Breast epithelium (tissue), 4 donors: ENCODE measurements at regions not wholly inside any gene's neighbourhood (a gene's known extent, or its start where the extent isn't known, plus 50 kb on each side); places are given as distances from the start of the nearest gene placed in this dataset.
"Not testable (repeated sequence)": the region's sequence is repeated elsewhere in the genome, so short reads cannot be mapped to it uniquely, and the experiment has no call there.

Experiments used
- DNase-seq, 2 donors: peaks; one replicate each; pipeline ENCODE4 v3.0.0-alpha.2; 2019; ENCODE audit warnings: low spot score in 2 of 2
- H3K27ac ChIP-seq, 2 donors: fragments of 200-600 bp; sonication (generic) in 1 of 2; one replicate each; pipeline ENCODE4 v1.5.1; 2016 to 2019; ENCODE audit warnings: mild to moderate bottlenecking in 1 of 2
- H3K27me3 ChIP-seq, 2 donors: fragments of 200-600 bp; sonication (generic) in 1 of 2; one replicate each; pipeline versions ENCODE4 v1.5.1 to v1.6.0; 2017 to 2019; ENCODE audit warnings: control low read depth in 1 of 2, mild to moderate bottlenecking in 1 of 2
- H3K36me3 ChIP-seq: fragments of 200-600 bp; one replicate; pipeline ENCODE4 v1.5.1; 2019
- H3K4me1 ChIP-seq, 2 donors: fragments of 200-600 bp; sonication (generic); one replicate each; pipeline ENCODE4 v1.5.1; 2016 to 2019; ENCODE audit warnings: control low read depth in 1 of 2
- H3K4me3 ChIP-seq, 3 donors: fragments of 200-600 bp; sonication (generic); 1 replicate in 2 of 3; 2 replicates in 1 of 3; pipeline ENCODE4 v1.5.1; 2016 to 2019; ENCODE audit warnings: mild to moderate bottlenecking in 3 of 3, moderate library complexity in 2 of 3
- H3K9me3 ChIP-seq, 2 donors: fragments of 200-600 bp; sonication (generic) in 1 of 2; one replicate each; pipeline ENCODE4 v1.5.1; 2016 to 2019; ENCODE audit warnings: control low read depth in 1 of 2
- POLR2A ChIP-seq: fragments of 450-650 bp; IDR thresholded peaks from one replicate; pipeline ENCODE4 v1.6.1; 2016; ENCODE audit warnings: antibody characterized with exemption, mild to moderate bottlenecking, moderate library complexity
- POLR2AphosphoS5 ChIP-seq, 3 donors: sonication (generic); formaldehyde crosslinking; IDR thresholded peaks; one replicate each; pipeline ENCODE4 v1.6.1; 2017; ENCODE audit warnings: antibody characterized with exemption in 3 of 3
- intact Hi-C: fragments of 100-400 bp; cut with DNase I; formaldehyde crosslinking; loops from one replicate; pipeline ENCODE4 v1.15.1; 2023; ENCODE audit warnings: low total_unique reads
- TF ChIP-seq, protein P1 (sequence below), 3 donors: fragments of 450-650 bp; IDR thresholded peaks; one replicate each; pipeline ENCODE4 v1.5.1; 2016 to 2017; ENCODE audit warnings: antibody characterized with exemption in 3 of 3, mild to moderate bottlenecking in 3 of 3, moderate library complexity in 3 of 3

- no peaks in the 10 kb centered on the region for H3K4me1 ChIP-seq
- TF ChIP-seq POLR2AphosphoS5 (IDR thresholded peaks at IDR 0.05): no peak
- TF ChIP-seq, protein P1, sequence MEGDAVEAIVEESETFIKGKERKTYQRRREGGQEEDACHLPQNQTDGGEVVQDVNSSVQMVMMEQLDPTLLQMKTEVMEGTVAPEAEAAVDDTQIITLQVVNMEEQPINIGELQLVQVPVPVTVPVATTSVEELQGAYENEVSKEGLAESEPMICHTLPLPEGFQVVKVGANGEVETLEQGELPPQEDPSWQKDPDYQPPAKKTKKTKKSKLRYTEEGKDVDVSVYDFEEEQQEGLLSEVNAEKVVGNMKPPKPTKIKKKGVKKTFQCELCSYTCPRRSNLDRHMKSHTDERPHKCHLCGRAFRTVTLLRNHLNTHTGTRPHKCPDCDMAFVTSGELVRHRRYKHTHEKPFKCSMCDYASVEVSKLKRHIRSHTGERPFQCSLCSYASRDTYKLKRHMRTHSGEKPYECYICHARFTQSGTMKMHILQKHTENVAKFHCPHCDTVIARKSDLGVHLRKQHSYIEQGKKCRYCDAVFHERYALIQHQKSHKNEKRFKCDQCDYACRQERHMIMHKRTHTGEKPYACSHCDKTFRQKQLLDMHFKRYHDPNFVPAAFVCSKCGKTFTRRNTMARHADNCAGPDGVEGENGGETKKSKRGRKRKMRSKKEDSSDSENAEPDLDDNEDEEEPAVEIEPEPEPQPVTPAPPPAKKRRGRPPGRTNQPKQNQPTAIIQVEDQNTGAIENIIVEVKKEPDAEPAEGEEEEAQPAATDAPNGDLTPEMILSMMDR (IDR thresholded peaks at IDR 0.05): no peak
- no peak for TF ChIP-seq POLR2A
- intact Hi-C loops: no loop called here
- H3K27ac ChIP-seq: no peak overlapping the region
- no peak for DNase-seq
- H3K4me3 ChIP-seq: no peak overlapping the region
- no peaks in the 10 kb centered on the region for H3K27me3 ChIP-seq
- H3K36me3 ChIP-seq: no peaks in the 10 kb centered on the region
- no peaks in the 10 kb centered on the region for H3K9me3 ChIP-seq
These were observed 322.5 kb upstream of the CFAP20DC start for GRCh38 chr3:59372346-59372745.

- H3K4me3 ChIP-seq: no peak overlapping the region
- H3K27me3 ChIP-seq: no peaks in the 10 kb centered on the region
- H3K4me1 ChIP-seq: no peaks in the 10 kb centered on the region
- TF ChIP-seq, protein P1 (IDR thresholded peaks at IDR 0.05): no peak
- TF ChIP-seq POLR2A (no peak), POLR2AphosphoS5 (IDR thresholded peaks at IDR 0.05) (no peak)
- no peaks in the 10 kb centered on the region for H3K36me3 ChIP-seq
- no peaks in the 10 kb centered on the region for H3K9me3 ChIP-seq
- no peak overlapping the region for H3K27ac ChIP-seq
- DNase-seq: no peak
- intact Hi-C loops: no loop called here
These were observed 319.3 kb upstream of the CFAP20DC start for GRCh38 chr3:59368900-59369675.

DNA sequence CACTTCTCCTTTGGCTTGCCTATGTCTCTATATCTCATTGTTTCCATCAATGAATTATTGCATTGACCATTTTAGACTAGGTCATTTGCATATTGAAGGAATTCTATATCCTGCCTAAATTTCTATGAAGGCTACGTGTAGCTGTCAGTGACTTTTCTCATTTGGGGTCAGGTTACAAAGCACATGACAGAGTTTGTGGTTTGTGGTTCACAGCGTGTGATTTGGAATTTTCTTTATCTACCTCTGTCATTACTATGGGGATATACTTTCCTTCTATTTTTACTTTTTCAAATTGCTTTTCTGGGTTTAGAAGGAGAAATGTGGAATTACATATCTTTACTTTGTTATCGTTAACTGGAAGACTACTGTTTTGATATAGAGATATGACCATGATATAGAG lies 317.3 kb upstream of the CFAP20DC start:
- TF ChIP-seq POLR2AphosphoS5 (IDR thresholded peaks at IDR 0.05) (no peak), POLR2A (no peak)
- TF ChIP-seq, protein P1 (IDR thresholded peaks at IDR 0.05): no peak
- no peak for DNase-seq
- H3K27ac ChIP-seq: no peak overlapping the region

GRCh38 chr3:59366218-59366617 lies 316.4 kb upstream of the CFAP20DC start:
- DNase-seq: no peak
- intact Hi-C loops: no loop called here
- Histone ChIP-seq H3K4me1 (no peaks in the 10 kb centered on the region), H3K27ac (no peak overlapping the region), H3K4me3 (no peak overlapping the region), H3K9me3 (no peaks in the 10 kb centered on the region), H3K27me3 (no peaks in the 10 kb centered on the region), H3K36me3 (no peaks in the 10 kb centered on the region)
- TF ChIP-seq POLR2AphosphoS5 (IDR thresholded peaks at IDR 0.05) (no peak), POLR2A (no peak)
- TF ChIP-seq, protein P1 (IDR thresholded peaks at IDR 0.05): no peak

More for the DNA sequence above, 317.3 kb upstream of the CFAP20DC start:
- Histone ChIP-seq H3K4me1 (no peaks in the 10 kb centered on the region), H3K27me3 (no peaks in the 10 kb centered on the region), H3K9me3 (no peaks in the 10 kb centered on the region), H3K4me3 (no peak overlapping the region), H3K36me3 (no peaks in the 10 kb centered on the region)
- intact Hi-C loops: no loop called here

DNA sequence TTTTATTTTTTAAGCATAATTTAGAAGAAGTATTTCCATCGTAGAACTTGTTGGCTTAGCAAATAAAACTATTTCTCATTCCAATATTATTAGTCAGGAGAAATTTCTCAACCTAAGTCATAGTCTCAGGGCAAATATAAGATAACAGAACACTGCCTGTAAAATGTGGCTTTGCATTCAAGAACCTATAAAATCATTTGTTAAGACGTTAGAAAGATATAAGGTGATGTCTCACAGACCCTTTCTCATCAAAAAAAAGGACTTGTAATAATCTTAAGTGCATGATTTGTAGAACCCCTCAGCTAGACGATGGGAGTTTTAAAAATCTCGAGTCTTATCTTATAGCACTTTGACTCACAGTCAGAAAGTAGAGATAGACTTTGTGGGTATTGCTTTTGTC lies 314.7 kb upstream of the CFAP20DC start:
- Histone ChIP-seq H3K36me3 (no peaks in the 10 kb centered on the region), H3K4me3 (no peak overlapping the region), H3K9me3 (peaks cover 0 to 5% of the 10 kb centered on the region in 2 donors)

GRCh38 chr3:59360312-59360711 lies 310.5 kb upstream of the CFAP20DC start:
- H3K4me1 ChIP-seq, H3K4me3 ChIP-seq, intact Hi-C loops, H3K27me3 ChIP-seq, H3K9me3 ChIP-seq, DNase-seq, H3K36me3 ChIP-seq, H3K27ac ChIP-seq: not testable (repeated sequence)

More for the DNA sequence above, 314.7 kb upstream of the CFAP20DC start:
- Histone ChIP-seq H3K27me3 (no peaks in the 10 kb centered on the region), H3K27ac (no peak overlapping the region), H3K4me1 (no peaks in the 10 kb centered on the region)
- no peak for DNase-seq
- intact Hi-C loops: no loop called here
- TF ChIP-seq, protein P1 (IDR thresholded peaks at IDR 0.05): no peak
- no peak for TF ChIP-seq POLR2AphosphoS5 (IDR thresholded peaks at IDR 0.05)
- TF ChIP-seq POLR2A: no peak
